NCI-H460 (cell line): ENCODE measurements at regions not wholly inside any gene's neighbourhood (a gene's known extent, or its start where the extent isn't known, plus 50 kb on each side); places are given as distances from the start of the nearest gene placed in this dataset.
"Not testable (repeated sequence)": the region's sequence is repeated elsewhere in the genome, so short reads cannot be mapped to it uniquely, and the experiment has no call there.

ENCODE experiments used
- DNase-seq: peaks from one replicate; pipeline ENCODE4 v3.0.0-alpha.2; 2016; ENCODE audit warnings: low read depth; ENCODE audit errors: extremely low read depth

DNA sequence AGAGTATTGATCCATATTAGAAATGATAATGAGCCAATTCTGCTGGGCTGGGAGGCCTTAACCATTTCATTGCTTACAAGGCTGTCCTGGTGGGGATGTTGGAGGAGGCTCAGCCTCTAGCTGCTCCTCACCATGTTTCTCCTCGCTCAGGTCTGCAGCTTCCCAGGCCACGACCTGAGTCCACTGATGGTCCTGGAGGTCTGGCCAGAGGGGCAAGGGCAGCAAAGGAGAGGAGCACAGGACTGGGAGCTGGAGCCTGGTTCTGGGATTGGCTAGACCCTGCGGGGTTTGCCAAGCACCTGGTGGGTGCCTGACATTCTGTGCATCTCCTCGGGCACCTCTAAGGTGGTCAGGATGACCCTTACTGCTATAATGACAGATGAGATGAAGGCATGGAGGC, 92.6 kb downstream of the KIF26A start:
- no peak for DNase-seq

DNA sequence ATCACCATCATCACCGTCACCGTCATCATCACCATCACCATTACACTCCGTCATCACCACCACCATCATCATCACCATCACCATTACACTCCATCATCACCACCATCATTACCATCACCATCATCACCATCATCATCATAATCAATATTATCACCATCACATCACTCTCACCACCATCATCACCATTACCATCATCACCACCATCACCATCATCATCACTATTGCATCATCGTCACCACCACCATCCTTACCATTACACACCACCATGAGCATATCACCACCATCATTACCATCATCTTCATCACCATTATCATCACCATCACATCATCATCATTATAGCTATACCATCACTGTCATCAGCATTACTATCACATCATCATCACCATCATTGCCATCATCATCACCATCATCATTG, 93.7 kb downstream of the KIF26A start:
- DNase-seq: no peak

DNA sequence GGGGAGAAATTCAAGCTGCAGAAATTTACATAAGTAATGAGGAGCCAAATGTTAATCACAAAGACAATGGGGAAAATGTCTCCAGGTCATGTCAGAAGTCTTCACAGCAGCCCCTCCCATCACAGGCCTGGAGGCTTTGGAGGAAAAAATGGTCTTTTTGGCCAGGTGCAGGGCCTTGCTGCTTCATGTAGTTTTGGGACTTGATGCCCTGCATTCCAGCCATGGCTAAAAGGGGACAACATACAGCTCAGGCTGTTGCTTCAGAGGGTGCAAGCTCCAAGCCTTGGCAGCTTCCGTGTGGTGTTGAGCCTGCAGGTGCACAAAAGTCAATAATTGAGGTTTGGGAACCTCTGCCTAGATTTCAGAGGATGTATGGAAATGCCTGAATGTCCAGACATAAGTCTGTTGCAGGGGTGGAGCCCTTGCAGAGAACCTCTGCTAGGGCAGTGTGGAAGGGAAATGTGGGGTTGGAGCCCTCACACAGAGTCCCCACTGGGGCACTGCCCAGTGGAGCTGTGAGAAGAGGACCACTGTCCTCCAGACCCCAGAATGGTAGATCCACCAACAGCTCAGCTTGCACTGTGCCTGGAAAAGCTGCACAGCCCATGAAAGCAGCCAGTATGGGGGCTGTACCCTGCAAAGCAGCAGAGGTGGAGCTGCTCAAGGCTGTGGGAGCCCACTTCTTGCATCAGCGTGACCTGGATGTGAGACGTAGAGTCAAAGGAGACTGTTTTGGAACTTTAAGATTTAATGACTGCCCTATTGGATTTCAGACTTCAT, 95.8 kb downstream of the KIF26A start:
- not testable (repeated sequence) for DNase-seq

DNA sequence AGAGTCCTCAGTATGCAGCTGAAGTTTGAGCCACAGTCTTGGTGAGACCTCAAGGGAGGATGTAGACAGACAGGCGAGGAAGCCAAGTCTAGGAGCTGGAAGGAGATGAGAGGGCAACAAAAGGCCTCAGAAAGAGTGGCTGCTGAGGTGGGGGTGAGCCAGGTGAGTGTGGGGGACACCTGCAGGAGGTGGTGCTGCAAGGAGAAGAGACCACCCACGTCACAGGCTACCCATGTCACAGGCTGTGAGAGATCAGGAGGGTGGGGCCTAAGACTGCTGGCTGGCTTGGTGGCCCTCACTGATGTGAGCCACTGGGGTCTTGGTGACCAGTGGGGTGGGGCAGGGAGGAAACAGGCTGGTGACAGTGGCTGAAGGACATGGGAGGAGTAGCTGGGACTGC, 97.3 kb downstream of the KIF26A start:
- DNase-seq: no peak

DNA sequence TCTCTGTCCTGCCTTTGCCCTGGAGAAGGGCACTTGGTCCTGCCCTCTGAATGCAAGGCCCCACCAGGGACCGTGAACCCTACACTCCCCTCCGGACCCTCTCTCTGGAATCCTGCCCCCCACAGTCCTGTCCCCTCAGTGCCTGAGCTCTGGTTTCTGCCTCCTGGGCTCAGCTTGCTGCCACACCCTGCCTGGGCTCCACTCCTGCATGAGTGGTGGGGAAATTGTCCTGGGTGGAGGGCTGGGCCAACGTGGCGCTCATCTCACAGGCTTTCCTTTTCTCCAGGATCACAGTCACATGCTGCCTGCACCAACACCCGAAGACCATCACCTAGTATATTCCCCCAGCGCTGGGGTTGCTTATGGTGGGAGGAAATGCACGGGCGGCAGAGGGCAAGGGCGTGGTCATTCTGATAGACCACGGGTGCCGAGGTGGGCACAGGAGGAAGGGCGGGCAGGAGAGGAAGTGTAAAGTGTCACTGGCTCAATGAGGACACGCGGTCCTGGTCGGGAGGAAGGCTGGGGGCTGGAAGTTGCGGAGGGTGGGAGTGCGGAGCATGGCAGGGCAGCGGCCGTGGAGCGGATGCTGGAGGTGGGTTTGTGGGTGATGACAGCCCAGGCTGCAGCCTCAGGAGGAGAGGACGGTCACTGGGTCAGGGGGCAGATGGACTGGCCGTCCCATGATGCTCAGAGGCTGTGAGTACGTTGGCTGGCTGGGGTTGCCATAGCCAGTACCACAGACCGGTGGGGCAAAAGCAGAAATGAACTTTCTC, 99.5 kb downstream of the KIF26A start:
- DNase-seq: no peak

DNA sequence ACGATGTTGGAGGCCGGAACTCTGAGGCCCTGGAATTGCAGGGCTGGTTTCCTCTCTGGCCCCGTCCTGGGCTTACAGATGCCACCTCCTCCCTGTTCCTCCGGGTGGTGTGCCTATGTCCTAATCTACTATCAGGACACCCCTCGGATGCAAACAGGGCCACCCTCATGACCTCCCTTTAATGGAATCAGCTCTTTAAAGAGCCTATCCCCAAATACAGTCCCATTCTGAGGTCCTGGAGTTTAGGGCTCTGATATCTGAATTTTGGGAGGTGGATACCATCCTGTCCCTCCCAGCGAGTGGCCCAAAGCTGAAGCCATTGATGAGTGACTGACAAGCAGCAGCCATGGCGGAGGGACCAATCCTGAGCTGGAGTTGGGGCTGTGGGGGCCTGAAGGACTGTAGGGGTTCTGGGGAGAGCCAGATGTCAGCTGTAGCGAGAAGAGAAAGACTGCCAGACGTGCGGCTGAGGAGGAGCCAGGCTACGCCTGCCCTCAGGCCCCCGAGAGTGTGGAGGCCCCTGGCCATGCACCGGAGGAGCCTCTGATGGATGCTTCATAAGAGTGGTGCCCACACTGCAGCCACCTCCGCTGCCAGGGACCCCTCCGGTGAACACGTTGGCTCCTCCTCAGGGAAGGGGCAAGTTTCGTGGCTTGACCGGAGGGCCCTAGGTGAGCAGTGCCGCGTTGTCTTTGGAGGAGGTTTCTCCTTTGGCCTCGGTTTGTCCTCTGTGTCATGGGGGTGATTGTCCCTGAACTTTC, 100.2 kb downstream of the KIF26A start:
- DNase-seq: no peak

DNA sequence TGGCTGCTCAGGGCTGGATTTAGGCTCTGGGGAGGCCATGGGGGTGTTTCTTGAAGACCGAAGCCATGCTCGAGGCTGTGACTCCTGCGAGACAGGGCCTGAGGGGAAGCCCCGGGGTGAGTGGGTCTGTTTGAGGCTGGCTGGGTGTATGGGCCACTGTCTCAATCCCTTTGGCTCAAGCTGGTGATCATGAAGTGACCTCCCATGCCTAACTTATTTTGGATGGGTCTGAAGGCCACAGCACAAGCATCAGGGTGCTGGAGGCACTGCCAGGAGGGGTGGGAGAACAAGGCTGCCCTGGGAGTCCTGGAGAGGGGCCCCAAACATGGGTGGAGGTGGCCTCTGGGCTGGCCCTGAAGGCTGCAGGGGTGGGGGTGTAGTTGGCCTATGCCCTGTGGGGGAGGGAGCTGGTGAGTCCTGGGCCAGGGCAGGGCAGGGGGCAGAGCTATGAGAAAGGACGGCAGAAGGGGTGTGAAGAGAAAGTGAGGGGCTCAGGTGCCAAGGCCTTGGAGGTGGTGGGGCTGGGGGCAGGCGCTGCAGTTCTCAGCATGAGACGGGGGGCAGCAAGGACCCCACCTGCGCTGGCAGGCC, 100.9 kb downstream of the KIF26A start:
- no peak for DNase-seq

DNA sequence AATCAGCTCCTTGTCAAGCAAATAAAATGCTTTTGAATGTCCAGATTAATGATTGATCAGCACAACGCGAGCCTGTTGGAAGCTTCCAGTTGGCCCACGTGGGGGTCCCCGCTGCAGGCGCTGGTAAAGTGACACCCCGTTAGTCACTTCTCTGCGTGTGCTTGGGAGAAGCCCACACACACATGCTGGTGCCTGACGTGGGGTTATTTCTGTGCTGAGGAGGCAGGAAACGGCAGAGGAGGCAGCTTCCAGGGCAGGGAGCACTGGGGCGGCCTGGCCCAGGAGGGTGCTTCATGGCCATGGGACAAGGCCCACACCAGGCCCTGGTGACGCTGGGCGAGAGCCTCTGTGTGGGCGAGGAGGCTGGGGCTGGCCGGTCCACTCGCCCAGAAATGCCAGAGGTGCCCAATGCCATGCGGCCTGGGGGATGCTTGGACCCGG, 101.5 kb downstream of the KIF26A start:
- DNase-seq: no peak

DNA sequence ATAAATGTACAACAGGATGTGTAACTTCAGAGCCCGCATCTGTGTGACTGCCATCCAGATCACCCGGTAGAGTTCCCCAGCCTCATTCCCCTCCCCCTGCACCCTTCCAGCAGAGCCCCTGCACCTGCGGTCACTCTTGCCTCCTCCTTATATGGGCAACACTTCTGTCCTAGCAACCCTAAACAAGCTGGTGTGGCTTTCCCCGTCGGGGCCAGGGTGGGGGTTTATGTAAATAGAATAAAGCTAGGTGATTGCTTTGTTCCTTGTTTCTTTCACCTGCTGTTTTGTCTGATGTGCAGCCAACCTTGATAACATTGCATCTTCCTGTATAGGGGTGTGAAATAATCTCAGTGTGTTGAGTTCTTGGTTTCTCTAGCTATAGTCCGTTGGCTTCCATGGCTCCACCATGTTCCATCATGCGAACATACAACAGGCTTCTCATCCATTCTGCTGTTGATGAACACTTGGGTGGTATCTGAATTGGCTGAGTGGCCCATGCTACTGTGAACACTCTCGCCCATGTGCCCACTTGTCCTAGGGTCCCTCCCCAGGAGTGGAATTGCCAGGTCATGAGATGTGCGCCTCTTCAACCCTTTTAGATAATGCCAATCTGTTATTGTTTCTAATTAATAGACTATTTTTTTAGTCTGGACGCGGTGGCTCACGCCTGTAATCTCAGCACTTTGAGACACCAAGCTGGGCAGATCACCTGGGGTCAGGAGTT, 102.2 kb downstream of the KIF26A start:
- no peak for DNase-seq

DNA sequence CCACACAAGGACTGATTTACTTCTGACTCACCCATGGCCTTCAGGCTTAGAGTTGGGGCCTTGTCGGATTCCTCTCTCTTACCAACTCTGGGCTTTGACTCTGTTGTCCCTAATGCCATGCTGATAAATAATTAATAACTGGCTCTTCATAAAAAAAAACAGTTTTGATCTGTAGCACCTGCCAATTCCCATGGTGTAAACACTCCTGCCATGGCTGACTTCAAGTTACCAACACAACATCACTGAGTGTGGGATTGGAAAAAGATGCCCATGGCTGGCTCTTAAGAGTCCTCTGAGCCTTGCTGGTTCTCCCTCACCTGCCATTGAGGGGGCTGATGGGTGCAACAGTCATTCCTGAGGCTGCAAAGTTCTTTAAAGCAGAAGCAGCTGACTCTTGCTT, 104.8 kb downstream of the KIF26A start:
- DNase-seq: no peak

DNA sequence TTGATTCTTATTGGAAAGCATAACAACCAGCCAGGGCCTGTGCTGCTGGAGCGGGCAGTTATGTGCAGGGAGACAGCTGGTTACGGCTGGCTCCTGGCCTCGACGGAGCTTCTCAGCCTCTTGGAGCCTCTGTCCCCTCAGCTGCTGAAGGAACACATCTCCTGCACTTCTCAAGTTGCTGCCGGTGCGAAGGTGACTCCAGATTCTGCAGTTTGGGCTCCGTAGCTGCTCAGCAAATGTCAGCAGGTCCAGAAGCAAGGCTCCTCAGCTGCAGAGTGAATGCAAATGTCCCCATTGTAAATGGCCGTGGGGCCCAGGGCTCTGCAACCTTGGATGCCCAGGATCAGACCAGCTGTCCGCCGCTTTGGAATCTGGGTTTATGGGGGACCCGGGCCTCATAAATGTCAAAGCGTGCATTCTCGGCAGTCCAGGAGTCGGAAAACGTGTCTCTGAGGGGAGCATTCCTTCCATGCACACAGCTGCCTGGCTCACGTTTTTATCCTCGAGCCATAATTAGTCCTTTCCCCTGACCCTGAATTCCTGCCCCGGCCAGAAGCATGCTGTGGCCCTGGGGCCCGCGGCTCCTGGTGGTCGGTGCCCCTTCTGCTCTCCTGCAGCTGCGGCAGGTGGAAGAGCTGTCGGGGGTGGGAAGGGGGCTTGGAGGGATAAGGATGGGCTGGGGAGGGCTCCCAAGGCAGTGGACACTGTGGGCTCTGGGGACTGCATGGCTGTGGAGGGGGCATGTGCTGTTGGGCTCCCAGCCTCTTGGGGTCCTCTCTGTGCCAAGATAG, 106.0 kb downstream of the KIF26A start:
- DNase-seq: no peak

DNA sequence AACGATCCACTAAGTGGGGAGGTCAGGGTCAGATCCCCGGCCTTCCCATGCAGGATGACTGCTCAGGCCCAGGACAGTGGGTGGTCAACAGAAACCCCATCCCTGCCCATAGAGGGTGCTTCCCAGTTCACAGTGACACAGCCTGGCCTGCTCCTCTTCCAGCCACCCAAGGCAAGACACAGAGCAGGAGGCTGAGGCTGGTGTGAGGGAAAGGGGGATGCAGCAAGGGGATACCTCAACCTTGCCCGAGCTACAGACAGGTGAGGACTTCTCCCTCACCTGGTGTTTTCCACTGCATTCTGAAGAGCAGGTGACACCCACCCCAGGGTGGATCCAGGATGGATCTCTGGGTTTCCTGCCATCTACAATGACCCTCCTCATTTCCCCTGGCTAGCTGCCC, 106.7 kb downstream of the KIF26A start:
- no peak for DNase-seq

DNA sequence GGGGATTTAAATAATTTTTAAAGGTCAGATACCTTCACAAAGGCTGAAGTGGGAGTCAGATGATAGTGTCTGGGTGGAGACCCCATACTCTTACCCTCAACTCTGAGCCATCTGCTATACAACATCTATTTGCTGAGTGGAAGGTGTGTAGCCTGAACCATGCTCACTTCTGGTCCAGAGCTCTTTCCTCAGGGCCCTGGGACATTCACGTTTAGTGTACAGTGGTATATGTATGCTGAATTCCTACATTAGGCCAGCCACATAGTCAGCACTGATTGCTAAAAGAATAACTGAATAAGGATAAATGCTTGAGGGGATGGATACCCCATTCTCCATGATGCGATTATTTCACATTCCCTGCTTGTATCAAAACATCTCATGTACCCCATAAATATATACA, 107.3 kb downstream of the KIF26A start:
- DNase-seq: no peak

DNA sequence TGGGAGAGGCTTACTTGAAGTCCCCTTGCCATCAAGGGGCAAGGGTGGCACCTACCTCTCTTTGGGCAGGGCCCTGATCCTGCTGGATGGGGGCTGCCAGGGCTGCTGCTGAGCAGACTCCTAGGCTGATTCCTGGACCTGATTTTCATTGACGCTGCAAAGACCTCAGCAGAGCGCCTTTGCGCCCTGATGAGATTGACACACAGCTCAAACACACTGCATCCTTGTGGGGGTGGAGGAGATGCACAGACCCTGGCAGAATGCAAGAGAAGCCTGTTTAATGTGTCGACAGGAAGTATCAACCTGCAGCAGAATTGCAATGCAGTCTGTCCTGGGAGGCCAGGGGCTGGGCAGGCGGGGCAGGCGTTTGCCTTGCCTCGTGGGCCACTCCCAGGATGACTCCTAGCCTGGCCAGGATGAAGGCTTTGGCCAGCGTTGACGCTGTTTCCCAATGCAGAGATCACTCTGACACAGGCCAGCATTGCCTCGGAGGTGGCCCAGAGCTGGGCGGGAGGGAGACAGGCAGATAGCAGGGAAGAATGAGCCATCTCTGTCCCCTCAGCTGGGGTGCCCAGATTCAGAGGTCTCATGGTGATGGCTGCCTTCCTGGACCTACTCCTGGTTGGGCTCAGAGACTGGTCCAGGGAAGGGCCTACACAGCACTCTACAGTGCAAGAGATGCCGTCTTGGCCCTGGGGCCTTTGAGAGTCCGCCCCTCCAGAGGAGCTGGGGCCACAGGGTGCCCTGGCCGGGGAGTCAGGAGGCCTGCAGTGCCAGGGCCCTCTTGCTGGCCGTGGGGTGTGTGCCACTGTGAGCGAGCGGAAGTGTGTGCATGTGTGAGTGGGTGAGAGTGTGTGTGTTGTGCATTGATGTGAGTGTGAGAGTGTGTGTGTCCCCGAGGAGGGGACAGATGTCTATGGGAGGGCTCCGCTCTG, 108.3 kb downstream of the KIF26A start:
- no peak for DNase-seq

DNA sequence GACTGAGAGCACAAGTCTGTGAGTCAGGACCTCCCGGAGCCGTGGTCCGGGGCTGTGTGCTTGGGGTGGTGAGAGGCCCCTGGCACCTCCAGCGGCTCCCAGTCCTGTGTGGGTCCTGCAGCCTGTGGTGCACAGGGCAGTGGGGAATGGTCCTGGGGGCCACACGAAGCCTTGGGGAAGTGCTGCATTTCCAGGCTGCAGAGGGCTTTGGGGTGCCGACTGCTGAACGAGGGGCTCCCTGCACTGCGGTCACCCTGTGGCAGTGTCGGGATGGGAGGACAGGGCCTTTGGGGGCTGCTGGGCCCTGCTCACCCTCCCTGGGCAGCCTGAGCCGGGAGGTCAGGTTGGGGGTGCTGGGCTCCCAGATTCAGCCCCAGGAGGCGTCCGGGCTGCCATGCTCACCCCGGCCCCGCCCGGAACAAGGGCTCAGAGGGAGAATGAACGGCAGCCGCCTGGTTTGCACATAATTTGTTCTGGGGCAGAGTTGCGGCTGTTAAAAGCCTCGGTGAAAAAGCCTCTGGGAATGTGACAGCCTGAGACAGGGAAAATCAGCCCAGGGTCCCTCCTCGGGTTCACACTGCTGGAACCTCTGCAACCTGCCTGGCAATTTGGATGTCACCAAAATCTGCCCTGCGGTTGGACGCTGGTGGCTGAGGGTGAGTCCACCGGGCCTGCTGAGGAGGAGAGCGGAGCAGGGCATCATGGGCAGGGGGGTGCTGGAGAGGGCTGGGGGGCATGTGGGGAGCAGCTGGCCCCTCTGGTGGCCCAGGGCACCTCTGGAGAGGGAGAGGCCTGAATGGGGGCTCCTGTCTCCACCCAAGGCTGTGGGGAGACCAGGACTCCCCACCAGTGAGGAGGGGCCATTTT, 109.2 kb downstream of the KIF26A start:
- no peak for DNase-seq

DNA sequence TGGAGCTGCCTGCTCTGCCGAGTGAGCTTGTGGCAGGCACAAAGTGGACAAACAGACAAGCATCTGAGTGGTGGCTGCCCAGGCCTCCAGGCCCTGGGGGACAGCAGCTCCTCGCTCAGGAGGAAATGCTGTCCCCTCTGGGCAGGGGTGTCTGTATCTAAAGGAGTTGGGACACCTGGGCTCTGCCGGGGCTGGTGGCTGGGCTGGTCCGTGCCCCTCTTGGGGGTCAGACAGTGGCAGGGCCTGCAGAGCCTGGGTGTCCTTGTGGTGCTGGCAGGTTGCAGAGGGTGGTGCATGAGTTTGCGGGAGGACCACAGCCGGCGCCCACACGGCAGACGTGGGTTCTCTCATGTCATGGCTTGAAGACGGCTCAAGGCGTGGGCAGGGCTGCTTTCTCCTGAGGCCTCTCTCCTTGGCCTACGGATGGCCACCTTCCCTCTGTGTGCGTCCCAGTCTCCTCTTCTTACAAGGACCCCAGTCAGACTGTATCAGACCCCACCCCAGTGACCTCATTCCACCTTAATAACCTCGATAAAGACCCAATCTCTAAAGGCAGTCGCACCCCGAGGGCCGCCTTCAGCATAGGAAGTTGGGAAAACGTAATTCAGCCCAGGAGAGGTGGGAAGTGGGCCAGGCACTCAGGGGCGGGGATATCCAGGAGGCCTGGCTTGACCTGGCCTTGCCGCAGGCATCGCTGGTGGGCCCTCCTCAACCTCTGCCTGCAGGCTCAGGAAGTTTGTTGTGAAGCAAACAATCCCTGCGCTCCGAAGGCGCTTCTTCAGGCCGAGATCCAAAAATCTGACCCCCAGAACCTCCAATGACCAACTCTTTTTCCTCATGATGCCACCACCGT, 110.0 kb downstream of the KIF26A start:
- no peak for DNase-seq

DNA sequence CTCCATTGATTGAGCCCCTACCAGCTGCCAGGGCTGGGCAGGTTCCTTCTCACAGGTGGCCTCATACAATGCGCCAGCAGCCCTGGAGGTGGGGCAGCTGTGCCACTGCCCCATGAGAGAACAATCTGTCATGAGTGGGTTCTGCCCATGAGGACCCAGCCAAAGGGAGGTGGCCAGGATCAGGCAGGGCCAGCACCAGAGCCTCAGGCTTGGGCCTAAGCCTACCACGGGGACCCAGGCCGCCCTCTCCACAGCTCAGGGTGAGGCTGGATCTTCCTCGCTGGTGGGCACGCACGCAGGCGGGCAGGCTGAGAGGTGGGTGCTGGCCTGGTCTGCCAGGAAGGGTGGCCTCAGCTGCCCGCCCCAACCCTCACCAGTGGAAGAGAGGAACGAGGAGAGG, 110.7 kb downstream of the KIF26A start:
- no peak for DNase-seq
